ENCODE measurements at regions not wholly inside any gene's neighbourhood (a gene's known extent, or its start where the extent isn't known, plus 50 kb on each side); places are given as distances from the start of the nearest gene placed in this dataset.

- TF ChIP-seq CTCF (conservative IDR thresholded peaks at IDR 0.05 in 1 of 2, IDR thresholded peaks at IDR 0.05 in 1 of 2; ENCODE audit: extremely low read depth in 1 of 2, insufficient read depth in 1 of 2, low read depth in 1 of 2, low read length in 2 of 2) (no peak), EZH2 (IDR thresholded peaks at IDR 0.05; ENCODE audit: borderline replicate concordance, low read length) (no peak)
Measured at GRCh38 chr9:134983506-134984371, 66.0 kb upstream of the FCN1 start.
